ENCODE measurements at regions not wholly inside any gene's neighbourhood (a gene's known extent, or its start where the extent isn't known, plus 50 kb on each side); places are given as distances from the start of the nearest gene placed in this dataset.
"Not testable (repeated sequence)": the region's sequence is repeated elsewhere in the genome, so short reads cannot be mapped to it uniquely, and the experiment has no call there.

GRCh38 chr1:234810726-234811125 is 200.7 kb upstream of the IRF2BP2 start:
- DNase-seq: not testable (repeated sequence)

- DNase-seq: not testable (repeated sequence)
Observed at GRCh38 chr1:234809854-234810245, 199.9 kb upstream of the IRF2BP2 start.

GRCh38 chr1:234808943-234809853 is 199.2 kb upstream of the IRF2BP2 start:
- DNase-seq: not testable (repeated sequence)

- not testable (repeated sequence) for DNase-seq
Observed at GRCh38 chr1:234808459-234808858, 198.5 kb upstream of the IRF2BP2 start.

GRCh38 chr1:234807705-234808104 is 197.7 kb upstream of the IRF2BP2 start:
- DNase-seq: not testable (repeated sequence)

- DNase-seq: not testable (repeated sequence)
Observed at GRCh38 chr1:234802586-234802985, 192.6 kb upstream of the IRF2BP2 start.

- not testable (repeated sequence) for DNase-seq
Observed at GRCh38 chr1:234801636-234802035, 191.7 kb upstream of the IRF2BP2 start.

- DNase-seq: not testable (repeated sequence)
Observed at GRCh38 chr1:234801147-234801546, 191.2 kb upstream of the IRF2BP2 start.

GRCh38 chr1:234800563-234800962 is 190.6 kb upstream of the IRF2BP2 start:
- DNase-seq: not testable (repeated sequence)

- DNase-seq: not testable (repeated sequence)
Observed at GRCh38 chr1:234799021-234799689, 189.2 kb upstream of the IRF2BP2 start.

- DNase-seq: not testable (repeated sequence)
Observed at GRCh38 chr1:234797216-234797615, 187.2 kb upstream of the IRF2BP2 start.

GRCh38 chr1:234796438-234796792 is 186.4 kb upstream of the IRF2BP2 start:
- DNase-seq: not testable (repeated sequence)

GRCh38 chr1:234795711-234796437 is 185.9 kb upstream of the IRF2BP2 start:
- DNase-seq: not testable (repeated sequence)

- not testable (repeated sequence) for DNase-seq
Observed at GRCh38 chr1:234795007-234795406, 185.0 kb upstream of the IRF2BP2 start.

GRCh38 chr1:234794452-234794851 is 184.5 kb upstream of the IRF2BP2 start:
- DNase-seq: not testable (repeated sequence)

GRCh38 chr1:234793924-234794323 is 183.9 kb upstream of the IRF2BP2 start:
- DNase-seq: not testable (repeated sequence)

GRCh38 chr1:234792221-234792864 is 182.4 kb upstream of the IRF2BP2 start:
- DNase-seq: not testable (repeated sequence)

GRCh38 chr1:234791615-234792014 is 181.6 kb upstream of the IRF2BP2 start:
- not testable (repeated sequence) for DNase-seq

- DNase-seq: not testable (repeated sequence)
Observed at GRCh38 chr1:234790333-234790732, 180.4 kb upstream of the IRF2BP2 start.

GRCh38 chr1:234787011-234787584 is 177.1 kb upstream of the IRF2BP2 start:
- DNase-seq: not testable (repeated sequence)

GRCh38 chr1:234785922-234786321 is 175.9 kb upstream of the IRF2BP2 start:
- not testable (repeated sequence) for DNase-seq

- DNase-seq: not testable (repeated sequence)
Observed at GRCh38 chr1:234785471-234785919, 175.5 kb upstream of the IRF2BP2 start.

Data from hematopoietic multipotent progenitor cell treated with erythropoietin and hydrocortisone succinate and interleukin-3 and kit ligand, for 4 days (in vitro differentiated cells).